Epithelial cell of esophagus (primary cell): ENCODE measurements at regions not wholly inside any gene's neighbourhood (a gene's known extent, or its start where the extent isn't known, plus 50 kb on each side); places are given as distances from the start of the nearest gene placed in this dataset.

Experiments
- DNase-seq: peaks from one replicate; pipeline ENCODE4 v3.0.0; 2010; ENCODE audit warnings: low read depth
- H3K4me3 ChIP-seq: 2 replicates; pipeline ENCODE4 v1.5.1; 2011; ENCODE audit warnings: mild to moderate bottlenecking, low read length, control low read depth
- CTCF ChIP-seq: IDR thresholded peaks from 2 replicates; pipeline ENCODE4 v1.5.1; 2011; ENCODE audit warnings: low read depth, mild to moderate bottlenecking, low read length, control low read depth, inconsistent platforms; ENCODE audit not compliant: insufficient read depth; ENCODE audit errors: missing control alignments

GRCh38 chr14:42335918-42336317, 729.2 kb downstream of the LRFN5 start:
- no peak overlapping the region for H3K4me3 ChIP-seq
- TF ChIP-seq CTCF, result no peak
- no peak for DNase-seq

GRCh38 chr14:42334931-42335330, 728.3 kb downstream of the LRFN5 start:
- no peak overlapping the region for H3K4me3 ChIP-seq
- no peak for TF ChIP-seq CTCF
- DNase-seq, result no peak

- no peak for DNase-seq
Measured at GRCh38 chr14:42323426-42323825, 716.8 kb downstream of the LRFN5 start.

GRCh38 chr14:42322531-42323284, 716.0 kb downstream of the LRFN5 start:
- no peak for TF ChIP-seq CTCF
- no peak overlapping the region for H3K4me3 ChIP-seq
- no peak for DNase-seq

More at GRCh38 chr14:42323426-42323825, 716.8 kb downstream of the LRFN5 start:
- no peak for TF ChIP-seq CTCF
- no peak overlapping the region for H3K4me3 ChIP-seq

- no peak for TF ChIP-seq CTCF
- H3K4me3 ChIP-seq, result no peak overlapping the region
- DNase-seq, result no peak
Measured at GRCh38 chr14:42319996-42320395, 713.3 kb downstream of the LRFN5 start.

GRCh38 chr14:42316693-42317092, 710.0 kb downstream of the LRFN5 start:
- no peak for TF ChIP-seq CTCF
- no peak overlapping the region for H3K4me3 ChIP-seq
- no peak for DNase-seq

- no peak overlapping the region for H3K4me3 ChIP-seq
- no peak for TF ChIP-seq CTCF
- DNase-seq, result no peak
Measured at GRCh38 chr14:42311876-42312275, 705.2 kb downstream of the LRFN5 start.
